ENCODE measurements at regions not wholly inside any gene's neighbourhood (a gene's known extent, or its start where the extent isn't known, plus 50 kb on each side); places are given as distances from the start of the nearest gene placed in this dataset.
"Not testable (repeated sequence)": the region's sequence is repeated elsewhere in the genome, so short reads cannot be mapped to it uniquely, and the experiment has no call there.

- CTCF ChIA-PET: no interaction called here
- POLR2A ChIA-PET: no interaction called here
These were observed 144.2 kb upstream of the RAPGEF2 start for GRCh38 chr4:158958489-158959270.

DNA sequence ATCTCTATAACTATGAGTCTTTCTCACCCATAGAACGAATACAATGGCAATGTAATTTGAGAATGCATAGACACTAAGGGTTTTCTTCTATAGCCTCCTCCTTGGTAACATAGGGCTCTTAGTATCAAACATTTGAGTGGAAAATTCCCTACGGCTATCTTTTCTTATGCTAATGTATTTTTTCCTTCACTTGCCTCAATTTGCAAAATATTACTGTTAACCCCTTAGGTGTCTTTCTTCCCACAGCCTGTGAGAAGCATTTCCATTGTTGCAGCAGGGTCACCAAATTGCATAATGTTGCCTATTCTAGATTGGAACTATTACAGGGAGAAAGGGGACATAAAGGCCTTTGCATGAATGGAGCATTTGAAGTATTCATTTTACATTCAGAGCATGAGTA lies 140.5 kb upstream of the RAPGEF2 start:
- ChIA-PET CTCF (no interaction called here), POLR2A (no interaction called here)

GRCh38 chr4:158963282-158963681 lies 139.6 kb upstream of the RAPGEF2 start:
- POLR2A ChIA-PET, CTCF ChIA-PET: not testable (repeated sequence)

DNA sequence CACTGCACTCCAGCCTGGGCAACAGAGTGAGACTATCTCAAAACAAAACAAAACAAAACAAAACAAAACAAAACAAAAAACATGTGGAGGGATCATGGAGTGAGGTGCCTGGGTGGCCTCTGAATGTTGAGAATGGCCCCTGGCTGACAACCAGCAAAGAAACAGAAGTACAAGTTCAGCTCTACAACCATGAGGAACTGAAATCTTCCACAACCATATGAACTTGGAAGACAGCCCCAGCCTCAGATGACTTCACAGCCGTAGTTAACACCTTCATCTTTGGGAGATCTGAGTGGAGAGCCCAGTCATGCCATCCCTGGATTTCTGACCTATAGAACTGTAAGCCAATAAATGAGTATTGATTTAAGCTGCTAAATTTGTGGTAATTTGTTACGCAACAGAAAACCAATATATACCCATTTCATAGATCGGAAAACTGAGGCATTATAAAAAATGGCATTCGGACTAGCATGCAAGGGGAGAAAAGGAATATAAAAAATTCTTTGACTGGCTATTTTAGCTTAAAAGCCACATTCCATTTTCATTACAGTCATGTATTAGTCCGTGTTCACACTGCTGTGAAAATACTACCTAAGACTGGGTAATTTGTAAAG lies 138.7 kb upstream of the RAPGEF2 start:
- ChIA-PET CTCF (no interaction called here), POLR2A (no interaction called here)

GRCh38 chr4:158964728-158965124 lies 138.2 kb upstream of the RAPGEF2 start:
- ChIA-PET POLR2A (no interaction called here), CTCF (no interaction called here)

GRCh38 chr4:158965226-158965625 lies 137.7 kb upstream of the RAPGEF2 start:
- POLR2A ChIA-PET: no interaction called here
- CTCF ChIA-PET: no interaction called here

- ChIA-PET POLR2A (no interaction called here), CTCF (no interaction called here)
These were observed 136.8 kb upstream of the RAPGEF2 start for GRCh38 chr4:158966091-158966490.

GRCh38 chr4:158968961-158969360 lies 133.9 kb upstream of the RAPGEF2 start:
- CTCF ChIA-PET: no interaction called here

DNA sequence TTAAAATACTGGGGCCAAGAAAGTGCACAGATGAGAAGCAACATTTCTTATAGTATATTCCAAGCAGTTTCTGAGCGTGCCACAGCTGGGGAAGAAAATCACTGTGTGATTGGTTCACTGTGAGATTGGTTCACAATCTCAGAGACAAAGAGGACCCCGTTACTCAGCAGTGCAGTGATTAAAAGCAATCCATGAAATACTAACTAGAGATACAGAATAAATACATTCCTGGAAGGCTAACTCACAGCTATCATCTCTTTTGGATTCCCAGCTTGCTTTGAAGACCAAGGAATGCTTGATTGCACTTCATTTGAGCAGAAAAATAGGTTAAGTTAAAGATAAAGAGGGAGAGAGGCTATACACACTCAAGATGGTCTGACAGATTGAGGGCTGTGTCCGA lies 132.1 kb upstream of the RAPGEF2 start:
- ChIA-PET POLR2A (no interaction called here), CTCF (no interaction called here)

More at GRCh38 chr4:158968961-158969360, 133.9 kb upstream of the RAPGEF2 start:
- POLR2A ChIA-PET: no interaction called here

- CTCF ChIA-PET: interaction anchor here (0.7 kb wide), 1 partner anchor 201 kb away, joined by 3 read pairs; no protein-coding TSS in a partner anchor
- POLR2A ChIA-PET: not testable (repeated sequence)
These were observed 128.4 kb upstream of the RAPGEF2 start for GRCh38 chr4:158974438-158974837.

GRCh38 chr4:158980711-158981110 lies 122.2 kb upstream of the RAPGEF2 start:
- POLR2A ChIA-PET, CTCF ChIA-PET: not testable (repeated sequence)

GRCh38 chr4:158991534-158992155 lies 111.2 kb upstream of the RAPGEF2 start:
- CTCF ChIA-PET: interaction anchor here (0.6 kb wide), 1 partner anchor 83 kb away, joined by 4 read pairs; no protein-coding TSS in a partner anchor
- POLR2A ChIA-PET: no interaction called here

DNA sequence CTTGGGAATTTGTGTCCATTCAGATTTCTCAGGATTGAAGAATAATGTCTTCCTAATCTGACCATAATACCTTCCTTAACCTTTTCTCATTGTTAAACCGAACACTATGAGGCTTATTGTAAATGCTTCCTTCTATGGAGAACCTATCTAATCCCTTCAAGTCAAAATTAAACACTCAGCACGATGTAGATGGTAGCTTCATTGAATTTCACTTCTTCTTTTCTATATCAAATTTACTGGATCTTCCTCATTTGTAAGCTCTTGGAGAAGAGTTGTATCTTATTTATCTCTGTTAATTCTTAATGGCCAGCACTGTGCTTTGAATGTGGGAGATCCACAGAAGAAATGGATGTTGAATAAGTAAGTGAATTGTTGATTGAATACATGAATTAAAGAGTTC lies 109.0 kb upstream of the RAPGEF2 start:
- ChIA-PET POLR2A (no interaction called here), CTCF (no interaction called here)

DNA sequence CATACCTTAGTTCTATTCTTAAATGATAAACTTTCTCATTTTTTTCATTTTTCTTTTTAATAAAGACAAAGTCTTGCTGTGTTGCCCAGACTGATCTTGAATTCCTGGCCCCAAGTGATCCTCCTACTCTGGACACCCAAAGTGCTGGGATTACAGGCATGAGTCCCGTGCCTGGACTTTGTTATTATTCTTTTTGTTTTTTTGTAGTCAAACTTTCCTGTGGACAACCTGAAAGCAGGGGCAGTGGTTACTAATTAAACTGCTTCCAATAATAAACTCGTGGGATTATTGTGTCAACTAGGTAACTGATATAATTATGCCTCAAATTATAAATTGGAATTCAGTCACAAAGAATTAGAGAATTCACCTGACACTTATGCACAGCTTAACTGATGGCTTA lies 107.8 kb upstream of the RAPGEF2 start:
- CTCF ChIA-PET: no interaction called here
- POLR2A ChIA-PET: no interaction called here

- POLR2A ChIA-PET: no interaction called here
- CTCF ChIA-PET: no interaction called here
These were observed 106.9 kb upstream of the RAPGEF2 start for GRCh38 chr4:158995965-158996364.

DNA sequence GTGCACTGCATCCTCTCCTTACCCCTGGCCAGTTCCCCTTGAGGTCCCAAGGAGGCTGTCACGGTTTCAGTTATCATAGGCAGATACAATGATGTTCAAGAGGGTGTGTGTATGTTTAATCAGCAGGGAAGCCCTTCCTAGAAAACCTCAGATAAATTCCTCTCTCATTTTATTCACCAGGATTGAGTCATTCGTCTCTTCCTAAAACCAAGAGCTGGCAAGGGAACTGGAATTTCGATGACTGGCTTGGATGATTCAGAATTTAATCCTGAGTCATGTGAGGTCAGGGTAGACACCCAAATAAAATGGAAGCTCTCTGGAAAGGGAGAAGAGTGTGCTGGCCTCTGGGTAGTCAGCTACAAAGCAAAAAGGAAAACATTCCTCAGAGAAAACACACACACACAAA lies 106.2 kb upstream of the RAPGEF2 start:
- ChIA-PET POLR2A (no interaction called here), CTCF (no interaction called here)

GRCh38 chr4:158997660-158998349 lies 105.1 kb upstream of the RAPGEF2 start:
- CTCF ChIA-PET: no interaction called here

DNA sequence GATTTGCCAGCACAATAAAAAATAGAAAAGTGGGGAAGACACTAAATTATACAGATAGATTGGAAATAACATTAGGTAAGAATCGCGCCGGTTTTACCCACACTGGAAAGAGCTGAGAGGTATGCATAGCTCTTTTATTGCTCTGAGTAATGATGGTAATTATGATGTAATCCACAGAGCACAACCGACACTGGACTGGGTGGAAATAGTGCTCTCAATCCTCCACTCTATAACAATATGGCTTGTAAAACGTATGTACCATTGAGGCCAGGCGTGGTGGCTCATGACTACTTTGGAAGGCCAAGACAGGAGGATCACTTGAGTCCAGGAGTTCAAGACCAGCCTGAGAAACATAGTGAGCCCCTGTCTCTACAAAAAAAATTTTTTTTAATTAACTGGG lies 104.3 kb upstream of the RAPGEF2 start:
- POLR2A ChIA-PET: no interaction called here
- CTCF ChIA-PET: no interaction called here

More at GRCh38 chr4:158997660-158998349, 105.1 kb upstream of the RAPGEF2 start:
- POLR2A ChIA-PET: no interaction called here

- CTCF ChIA-PET: no interaction called here
- POLR2A ChIA-PET: no interaction called here
These were observed 103.7 kb upstream of the RAPGEF2 start for GRCh38 chr4:158999166-158999682.

GRCh38 chr4:158999849-159000248 lies 103.0 kb upstream of the RAPGEF2 start:
- CTCF ChIA-PET: no interaction called here

DNA sequence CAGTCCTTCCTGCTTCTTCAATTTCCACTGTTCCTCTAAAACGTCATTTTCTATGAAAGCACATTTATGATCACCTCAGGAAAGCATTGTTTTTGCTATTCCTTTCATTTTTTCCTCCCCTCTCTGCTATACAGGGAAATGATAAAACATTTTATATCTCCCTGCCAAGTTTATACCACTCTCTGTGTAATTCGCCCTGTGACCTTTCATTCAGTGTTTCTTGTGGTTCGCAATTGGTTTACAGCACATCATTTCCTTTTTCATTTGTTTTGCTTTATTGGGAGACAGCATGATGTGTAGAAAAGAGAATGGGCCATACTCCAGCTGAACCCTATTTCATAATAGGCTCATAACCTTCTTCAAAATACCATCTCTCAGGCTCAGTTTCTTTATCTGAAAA lies 99.9 kb upstream of the RAPGEF2 start:
- POLR2A ChIA-PET: no interaction called here
- CTCF ChIA-PET: no interaction called here

More at GRCh38 chr4:158999849-159000248, 103.0 kb upstream of the RAPGEF2 start:
- POLR2A ChIA-PET: no interaction called here
